ENCODE measurements at regions not wholly inside any gene's neighbourhood (a gene's known extent, or its start where the extent isn't known, plus 50 kb on each side); places are given as distances from the start of the nearest gene placed in this dataset.

DNA sequence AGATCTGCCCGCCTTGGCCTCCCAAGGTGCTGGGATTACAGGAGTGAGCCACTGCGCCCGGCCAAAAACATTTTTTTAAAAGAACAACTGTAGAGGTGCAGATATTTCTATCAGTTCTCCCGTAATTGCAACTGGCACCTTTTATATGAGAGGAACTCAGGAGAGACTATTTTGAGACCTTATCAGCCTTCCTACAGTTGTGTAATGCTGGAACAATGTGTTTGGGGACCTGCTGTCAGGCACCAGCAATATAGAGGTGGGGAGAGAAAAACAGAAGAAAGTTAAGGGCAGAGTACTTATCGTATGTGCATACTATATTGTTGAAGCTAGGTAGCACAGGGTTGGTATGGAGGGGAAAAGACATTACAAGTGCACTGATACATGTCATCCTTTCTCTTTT is 343.8 kb upstream of the ANKRD30A start:
- TF ChIP-seq, protein P1, sequence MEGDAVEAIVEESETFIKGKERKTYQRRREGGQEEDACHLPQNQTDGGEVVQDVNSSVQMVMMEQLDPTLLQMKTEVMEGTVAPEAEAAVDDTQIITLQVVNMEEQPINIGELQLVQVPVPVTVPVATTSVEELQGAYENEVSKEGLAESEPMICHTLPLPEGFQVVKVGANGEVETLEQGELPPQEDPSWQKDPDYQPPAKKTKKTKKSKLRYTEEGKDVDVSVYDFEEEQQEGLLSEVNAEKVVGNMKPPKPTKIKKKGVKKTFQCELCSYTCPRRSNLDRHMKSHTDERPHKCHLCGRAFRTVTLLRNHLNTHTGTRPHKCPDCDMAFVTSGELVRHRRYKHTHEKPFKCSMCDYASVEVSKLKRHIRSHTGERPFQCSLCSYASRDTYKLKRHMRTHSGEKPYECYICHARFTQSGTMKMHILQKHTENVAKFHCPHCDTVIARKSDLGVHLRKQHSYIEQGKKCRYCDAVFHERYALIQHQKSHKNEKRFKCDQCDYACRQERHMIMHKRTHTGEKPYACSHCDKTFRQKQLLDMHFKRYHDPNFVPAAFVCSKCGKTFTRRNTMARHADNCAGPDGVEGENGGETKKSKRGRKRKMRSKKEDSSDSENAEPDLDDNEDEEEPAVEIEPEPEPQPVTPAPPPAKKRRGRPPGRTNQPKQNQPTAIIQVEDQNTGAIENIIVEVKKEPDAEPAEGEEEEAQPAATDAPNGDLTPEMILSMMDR (conservative IDR thresholded peaks at IDR 0.05), result no peak
- TF ChIP-seq ZFX (IDR thresholded peaks at IDR 0.05), result no peak

Data from C4-2B (cell line).